Glutamatergic neuron (in vitro differentiated cells): ENCODE measurements at regions not wholly inside any gene's neighbourhood (a gene's known extent, or its start where the extent isn't known, plus 50 kb on each side); places are given as distances from the start of the nearest gene placed in this dataset.

Experiments used
- DNase-seq: peaks from one replicate; pipeline ENCODE4 v3.0.0; 2022
- H3K27ac Mint-ChIP-seq: one replicate; pipeline ENCODE4 v1.8.0; 2020; ENCODE audit warnings: mild to moderate bottlenecking, mixed read lengths, inconsistent platforms; ENCODE audit not compliant: unreplicated experiment
- H3K27me3 Mint-ChIP-seq: one replicate; pipeline ENCODE4 v1.8.0; 2020; ENCODE audit warnings: mild to moderate bottlenecking, moderate library complexity, mixed read lengths, inconsistent platforms; ENCODE audit not compliant: unreplicated experiment
- H3K36me3 Mint-ChIP-seq: one replicate; pipeline ENCODE4 v1.8.0; 2020; ENCODE audit warnings: mild to moderate bottlenecking, mixed read lengths, inconsistent platforms; ENCODE audit not compliant: unreplicated experiment
- H3K4me1 Mint-ChIP-seq: one replicate; pipeline ENCODE4 v1.8.0; 2020; ENCODE audit warnings: mild to moderate bottlenecking, low read depth, mixed read lengths, inconsistent platforms; ENCODE audit not compliant: unreplicated experiment
- H3K4me3 Mint-ChIP-seq: one replicate; pipeline ENCODE4 v1.8.0; 2020; ENCODE audit warnings: mild to moderate bottlenecking, mixed read lengths, inconsistent platforms; ENCODE audit not compliant: unreplicated experiment
- H3K9me3 Mint-ChIP-seq: one replicate; pipeline ENCODE4 v1.8.0; 2020; ENCODE audit warnings: mild to moderate bottlenecking, moderate library complexity, mixed read lengths, inconsistent platforms; ENCODE audit not compliant: unreplicated experiment
- CTCF ChIP-seq: fragments of 200-600 bp; sonication (generic); IDR thresholded peaks from one replicate; pipeline ENCODE4 v1.5.0; 2021; ENCODE audit not compliant: partially characterized antibody, unreplicated experiment

DNA sequence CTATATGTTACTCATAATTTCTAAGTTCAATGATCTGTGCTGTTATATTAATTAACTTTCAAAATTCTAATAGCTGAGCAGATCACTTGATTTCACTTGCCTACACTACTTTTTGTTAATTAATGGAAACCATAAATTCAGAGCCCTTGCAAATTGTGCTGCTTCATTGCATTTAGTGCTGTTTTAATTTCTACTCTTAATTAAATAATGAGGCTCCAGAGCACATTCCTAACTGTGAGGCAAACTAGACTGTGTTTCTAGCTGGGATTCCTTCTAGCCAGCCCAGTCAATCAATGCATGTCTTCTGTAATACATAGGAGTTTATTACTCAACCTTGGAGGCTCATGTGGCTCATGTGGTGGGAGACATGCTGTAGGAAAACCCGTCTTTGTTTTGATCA, 301.1 kb upstream of the GOLIM4 start:
- Mint-ChIP-seq H3K27ac (peak overlapping the region; percentile 18), H3K9me3 (no peaks in the 10 kb centered on the region), H3K36me3 (no peaks in the 10 kb centered on the region), H3K4me3 (no peak overlapping the region), H3K4me1 (peaks cover 10% of the 10 kb centered on the region), H3K27me3 (peaks cover 1% of the 10 kb centered on the region)
- TF ChIP-seq CTCF, result no peak
- no peak for DNase-seq

DNA sequence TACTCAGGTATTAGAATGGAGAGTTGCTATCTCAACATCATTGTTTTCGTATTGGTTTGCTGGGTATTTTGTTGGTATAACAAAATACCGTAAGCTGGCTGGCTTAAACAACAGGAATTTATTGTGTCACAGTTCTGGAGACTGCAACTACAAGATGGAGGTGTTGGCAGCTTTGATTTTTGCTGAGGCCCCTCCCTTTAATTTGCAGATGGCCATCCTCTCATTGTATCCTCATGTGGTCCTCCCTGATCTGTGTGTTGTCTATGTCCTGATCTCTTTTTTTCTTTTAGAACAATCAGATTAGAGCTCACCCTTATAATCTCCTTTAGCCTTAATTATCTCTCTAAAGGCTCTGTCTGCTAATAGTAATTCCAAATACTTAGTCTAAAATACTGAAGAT, 299.8 kb upstream of the GOLIM4 start:
- H3K9me3 Mint-ChIP-seq, result no peaks in the 10 kb centered on the region
- DNase-seq, result no peak
- H3K27ac Mint-ChIP-seq, result peak overlapping the region; percentile 5
- H3K27me3 Mint-ChIP-seq, result peaks cover 1% of the 10 kb centered on the region
- no peak for TF ChIP-seq CTCF
- H3K4me3 Mint-ChIP-seq, result no peak overlapping the region
- no peaks in the 10 kb centered on the region for H3K36me3 Mint-ChIP-seq
- peaks cover 10% of the 10 kb centered on the region for H3K4me1 Mint-ChIP-seq

DNA sequence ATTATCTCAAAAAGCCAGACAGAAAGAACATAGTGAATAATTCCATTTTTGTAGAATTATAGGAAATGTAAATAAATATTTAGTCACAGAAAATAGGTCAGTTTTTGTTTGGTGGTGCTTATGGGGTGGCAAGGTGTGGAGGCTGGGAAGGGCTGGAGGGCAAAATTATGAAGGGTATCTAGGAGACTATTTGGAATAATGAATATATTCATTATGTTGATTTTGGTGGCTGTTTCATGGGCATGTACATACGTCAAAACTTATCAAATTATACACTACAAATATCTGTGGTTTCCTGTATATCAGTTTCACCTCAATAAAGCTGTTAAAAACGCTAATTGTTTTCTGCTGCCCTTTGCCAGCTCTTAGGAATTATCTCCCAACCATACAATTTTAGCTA, 298.7 kb upstream of the GOLIM4 start:
- TF ChIP-seq CTCF, result no peak
- Mint-ChIP-seq H3K4me1 (peaks cover 8% of the 10 kb centered on the region), H3K4me3 (no peak overlapping the region)

DNA sequence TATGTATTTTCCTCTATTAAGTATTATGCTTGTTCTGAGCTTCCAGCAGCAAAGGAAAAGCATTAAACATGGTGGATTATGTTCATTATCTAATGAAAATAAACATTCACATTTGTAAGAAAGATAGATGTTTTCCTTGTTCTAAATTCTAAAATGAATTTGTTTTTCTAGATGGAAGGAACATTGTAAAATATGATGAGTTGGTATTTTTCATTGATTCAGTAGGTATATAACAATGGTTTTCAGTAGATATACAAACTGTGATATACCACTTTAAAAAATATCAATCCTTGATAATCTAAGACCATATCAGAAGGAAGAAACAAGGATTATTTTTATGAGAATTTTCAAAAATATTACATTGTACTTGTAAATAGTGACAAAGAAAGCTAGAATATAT, 290.6 kb upstream of the GOLIM4 start:
- DNase-seq, result no peak
- Mint-ChIP-seq H3K27ac (no peak overlapping the region), H3K4me3 (no peak overlapping the region), H3K27me3 (peaks cover 4% of the 10 kb centered on the region), H3K4me1 (peaks cover 6% of the 10 kb centered on the region), H3K36me3 (peaks cover 21% of the 10 kb centered on the region), H3K9me3 (peaks cover 4% of the 10 kb centered on the region)
- TF ChIP-seq CTCF, result no peak

More for the DNA sequence above, 298.7 kb upstream of the GOLIM4 start:
- H3K9me3 Mint-ChIP-seq, result no peaks in the 10 kb centered on the region
- no peak for DNase-seq
- H3K36me3 Mint-ChIP-seq, result no peaks in the 10 kb centered on the region
- no peak overlapping the region for H3K27ac Mint-ChIP-seq
- H3K27me3 Mint-ChIP-seq, result peaks cover 1% of the 10 kb centered on the region

GRCh38 chr3:168384990-168385389, 289.3 kb upstream of the GOLIM4 start:
- peaks cover 21% of the 10 kb centered on the region for H3K36me3 Mint-ChIP-seq
- TF ChIP-seq CTCF, result no peak
- no peak for DNase-seq
- H3K4me1 Mint-ChIP-seq, result peaks cover 6% of the 10 kb centered on the region
- H3K9me3 Mint-ChIP-seq, result peaks cover 5% of the 10 kb centered on the region
- no peak overlapping the region for H3K27ac Mint-ChIP-seq
- no peak overlapping the region for H3K4me3 Mint-ChIP-seq
- peaks cover 4% of the 10 kb centered on the region for H3K27me3 Mint-ChIP-seq
